Right hindlimb (tissue), 1 donor: ENCODE measurements at regions not wholly inside any gene's neighbourhood (a gene's known extent, or its start where the extent isn't known, plus 50 kb on each side); places are given as distances from the start of the nearest gene placed in this dataset.
"Not testable (repeated sequence)": the region's sequence is repeated elsewhere in the genome, so short reads cannot be mapped to it uniquely, and the experiment has no call there.

Experiments
- DNase-seq: peaks from one replicate; pipeline ENCODE4 v3.0.0-alpha.2; 2018

- DNase-seq: no peak
Observed at GRCh38 chr12:68984796-68985573, 52.0 kb upstream of the CPM start.

- not testable (repeated sequence) for DNase-seq
Observed at GRCh38 chr12:68997526-68997925, 64.6 kb upstream of the CPM start.

- no peak for DNase-seq
Observed at GRCh38 chr12:68998041-68998440, 65.1 kb upstream of the CPM start.

GRCh38 chr12:69000074-69000473 is 67.1 kb upstream of the CPM start:
- no peak for DNase-seq

GRCh38 chr12:69000540-69001243 is 67.7 kb upstream of the CPM start:
- DNase-seq: no peak

- no peak for DNase-seq
Observed at GRCh38 chr12:69001251-69001650, 68.3 kb upstream of the CPM start.

GRCh38 chr12:69002969-69003368 is 70.0 kb upstream of the CPM start:
- no peak for DNase-seq

GRCh38 chr12:69003991-69004390 is 71.0 kb upstream of the CPM start:
- DNase-seq: no peak

- DNase-seq: peak; percentile 77
Observed at GRCh38 chr12:69007101-69007854, 74.3 kb upstream of the CPM start.

- no peak for DNase-seq
Observed at GRCh38 chr12:69007855-69008351, 74.9 kb upstream of the CPM start.

- no peak for DNase-seq
Observed at GRCh38 chr12:69008520-69008919, 75.5 kb upstream of the CPM start.

GRCh38 chr12:69014047-69014446 is 81.1 kb upstream of the CPM start:
- DNase-seq: no peak

GRCh38 chr12:69015017-69015416 is 82.0 kb upstream of the CPM start:
- DNase-seq: no peak

- DNase-seq: no peak
Observed at GRCh38 chr12:69015831-69016230, 82.9 kb upstream of the CPM start.

GRCh38 chr12:69019082-69019481 is 86.1 kb upstream of the CPM start:
- no peak for DNase-seq

GRCh38 chr12:69019910-69020309 is 86.9 kb upstream of the CPM start:
- DNase-seq: no peak

GRCh38 chr12:69022674-69023073 is 89.7 kb upstream of the CPM start:
- no peak for DNase-seq

GRCh38 chr12:69023840-69024239 is 90.9 kb upstream of the CPM start:
- DNase-seq: no peak

GRCh38 chr12:69024413-69024812 is 91.4 kb upstream of the CPM start:
- DNase-seq: no peak

GRCh38 chr12:69024907-69025306 is 91.9 kb upstream of the CPM start:
- DNase-seq: no peak

GRCh38 chr12:69026336-69026735 is 93.4 kb upstream of the CPM start:
- DNase-seq: no peak

- DNase-seq: no peak
Observed at GRCh38 chr12:69027411-69027881, 94.5 kb upstream of the CPM start.

- DNase-seq: no peak
Observed at GRCh38 chr12:69028941-69029729, 96.2 kb upstream of the CPM start.
